Suprapubic skin (tissue), 3 donors: ENCODE measurements at regions not wholly inside any gene's neighbourhood (a gene's known extent, or its start where the extent isn't known, plus 50 kb on each side); places are given as distances from the start of the nearest gene placed in this dataset.

Experiments used
- CTCF ChIP-seq, 2 donors: fragments of 200-600 bp in 1 of 2; fragments of 450-650 bp in 1 of 2; sonication (generic) in 1 of 2; IDR thresholded peaks; one replicate each; pipeline ENCODE4 v1.5.1; 2016 to 2019; ENCODE audit warnings: antibody characterized with exemption in 2 of 2, mild to moderate bottlenecking in 1 of 2, moderate library complexity in 1 of 2
- EP300 ChIP-seq: sonication (generic); formaldehyde crosslinking; IDR thresholded peaks from one replicate; pipeline ENCODE4 v1.6.1; 2017; ENCODE audit warnings: antibody characterized with exemption

- TF ChIP-seq EP300 (no peak), CTCF (IDR thresholded peaks at IDR 0.05) (no peak)
Observed at GRCh38 chr15:39250460-39251186, 330.3 kb upstream of the THBS1 start.
